Epithelial cell of esophagus (primary cell): ENCODE measurements at regions not wholly inside any gene's neighbourhood (a gene's known extent, or its start where the extent isn't known, plus 50 kb on each side); places are given as distances from the start of the nearest gene placed in this dataset.
"Not testable (repeated sequence)": the region's sequence is repeated elsewhere in the genome, so short reads cannot be mapped to it uniquely, and the experiment has no call there.

ENCODE experiments used
- DNase-seq: peaks from one replicate; pipeline ENCODE4 v3.0.0; 2010; ENCODE audit warnings: low read depth
- H3K4me3 ChIP-seq: 2 replicates; pipeline ENCODE4 v1.5.1; 2011; ENCODE audit warnings: mild to moderate bottlenecking, low read length, control low read depth
- TF ChIP-seq, protein P1 (sequence below): IDR thresholded peaks from 2 replicates; pipeline ENCODE4 v1.5.1; 2011; ENCODE audit warnings: low read depth, mild to moderate bottlenecking, low read length, control low read depth, inconsistent platforms; ENCODE audit not compliant: insufficient read depth; ENCODE audit errors: missing control alignments

DNA sequence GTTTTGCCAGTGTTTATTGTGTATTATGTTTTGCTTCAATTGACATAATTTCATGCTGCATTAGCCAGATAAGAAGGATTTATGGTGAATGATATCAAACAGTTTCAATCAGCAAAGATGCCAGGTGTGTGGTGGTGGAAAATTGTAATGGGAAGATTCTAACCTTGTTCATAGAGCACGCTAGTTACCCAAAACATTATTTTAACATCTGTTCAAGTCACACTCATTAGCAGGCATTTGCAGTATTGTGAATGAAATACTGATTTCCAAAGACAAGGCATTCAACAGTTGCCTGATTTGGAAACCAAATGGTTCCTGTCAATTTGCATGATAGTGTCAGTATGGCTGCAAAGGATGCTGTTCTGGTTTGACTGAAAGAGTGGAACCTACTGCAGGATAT lies 129.7 kb downstream of the EPC1 start:
- no peak for DNase-seq
- TF ChIP-seq, protein P1, sequence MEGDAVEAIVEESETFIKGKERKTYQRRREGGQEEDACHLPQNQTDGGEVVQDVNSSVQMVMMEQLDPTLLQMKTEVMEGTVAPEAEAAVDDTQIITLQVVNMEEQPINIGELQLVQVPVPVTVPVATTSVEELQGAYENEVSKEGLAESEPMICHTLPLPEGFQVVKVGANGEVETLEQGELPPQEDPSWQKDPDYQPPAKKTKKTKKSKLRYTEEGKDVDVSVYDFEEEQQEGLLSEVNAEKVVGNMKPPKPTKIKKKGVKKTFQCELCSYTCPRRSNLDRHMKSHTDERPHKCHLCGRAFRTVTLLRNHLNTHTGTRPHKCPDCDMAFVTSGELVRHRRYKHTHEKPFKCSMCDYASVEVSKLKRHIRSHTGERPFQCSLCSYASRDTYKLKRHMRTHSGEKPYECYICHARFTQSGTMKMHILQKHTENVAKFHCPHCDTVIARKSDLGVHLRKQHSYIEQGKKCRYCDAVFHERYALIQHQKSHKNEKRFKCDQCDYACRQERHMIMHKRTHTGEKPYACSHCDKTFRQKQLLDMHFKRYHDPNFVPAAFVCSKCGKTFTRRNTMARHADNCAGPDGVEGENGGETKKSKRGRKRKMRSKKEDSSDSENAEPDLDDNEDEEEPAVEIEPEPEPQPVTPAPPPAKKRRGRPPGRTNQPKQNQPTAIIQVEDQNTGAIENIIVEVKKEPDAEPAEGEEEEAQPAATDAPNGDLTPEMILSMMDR: no peak
- H3K4me3 ChIP-seq: no peak overlapping the region

DNA sequence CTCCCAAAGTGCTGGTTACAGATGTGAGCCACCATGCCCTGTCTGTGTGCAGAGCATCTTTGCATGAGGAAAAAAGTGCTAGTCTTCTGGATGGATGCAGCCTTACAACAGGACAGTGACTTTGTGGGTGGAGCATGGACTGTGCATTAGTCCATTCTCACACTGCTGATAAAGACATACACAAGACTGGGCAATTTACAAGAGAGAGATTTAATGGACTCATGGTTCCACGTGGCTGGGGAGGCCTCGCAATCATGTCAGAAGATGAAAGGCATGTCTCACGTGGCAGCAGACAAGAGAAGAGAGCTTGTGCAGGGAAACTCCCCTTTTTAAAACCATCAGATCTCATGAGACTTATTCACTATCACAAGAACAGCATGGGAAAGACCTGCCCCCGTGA lies 133.1 kb downstream of the EPC1 start:
- DNase-seq, H3K4me3 ChIP-seq: not testable (repeated sequence)

DNA sequence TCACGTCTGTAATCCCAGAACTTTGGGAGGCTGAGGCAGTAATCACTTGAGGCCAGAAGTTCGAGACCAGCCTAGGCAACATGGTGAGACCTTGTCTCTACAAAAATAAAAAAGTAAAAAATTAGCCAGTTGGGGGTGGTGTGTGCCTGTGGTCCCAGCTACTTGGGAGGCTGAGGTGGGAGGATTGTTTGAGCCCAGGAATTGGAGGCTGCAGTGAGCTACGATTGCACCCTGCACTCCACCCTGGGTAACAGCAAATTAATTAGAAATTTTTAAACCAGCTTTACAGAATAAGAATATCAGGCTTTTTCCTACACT lies 136.0 kb downstream of the EPC1 start:
- no peak overlapping the region for H3K4me3 ChIP-seq
- TF ChIP-seq, protein P1: no peak

DNA sequence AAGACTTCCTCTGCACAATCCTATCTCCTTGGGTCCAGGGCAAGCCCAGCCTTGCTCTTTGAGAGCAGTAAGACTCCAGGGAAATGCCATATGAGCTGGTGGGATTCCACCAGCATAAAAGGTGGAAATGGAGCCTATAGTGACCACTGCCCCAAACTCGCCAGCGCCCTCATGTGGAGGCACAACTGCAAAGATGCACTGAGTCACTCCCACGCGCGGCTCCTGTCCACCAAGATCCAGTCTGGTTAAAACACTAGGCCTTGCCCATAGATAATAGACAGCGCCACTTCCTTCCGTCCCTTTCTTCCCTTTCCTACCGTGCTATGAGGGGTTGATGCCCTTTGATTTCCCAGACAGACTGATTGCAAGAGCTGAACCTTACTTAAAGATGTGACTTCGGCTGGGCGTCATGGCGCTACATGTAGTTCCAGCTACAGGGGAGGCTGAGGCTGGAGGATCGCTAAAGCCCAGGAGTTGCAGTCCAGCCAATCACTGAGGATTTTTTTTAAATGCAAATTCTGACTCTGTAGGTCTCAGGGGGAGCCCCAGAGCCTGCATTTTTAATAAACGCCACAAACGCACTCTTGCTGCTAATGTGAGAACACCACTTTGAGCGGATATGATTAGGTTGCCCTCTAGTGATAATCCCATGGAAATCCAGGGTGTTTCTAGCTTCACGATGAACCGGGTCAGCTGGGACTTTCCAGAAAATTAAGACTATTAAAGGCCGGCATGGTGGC lies 136.5 kb downstream of the EPC1 start:
- DNase-seq: peak; percentile 59
- TF ChIP-seq, protein P1: peak; percentile 56
- H3K4me3 ChIP-seq: no peak overlapping the region

More for the DNA sequence above, 136.0 kb downstream of the EPC1 start:
- no peak for DNase-seq

DNA sequence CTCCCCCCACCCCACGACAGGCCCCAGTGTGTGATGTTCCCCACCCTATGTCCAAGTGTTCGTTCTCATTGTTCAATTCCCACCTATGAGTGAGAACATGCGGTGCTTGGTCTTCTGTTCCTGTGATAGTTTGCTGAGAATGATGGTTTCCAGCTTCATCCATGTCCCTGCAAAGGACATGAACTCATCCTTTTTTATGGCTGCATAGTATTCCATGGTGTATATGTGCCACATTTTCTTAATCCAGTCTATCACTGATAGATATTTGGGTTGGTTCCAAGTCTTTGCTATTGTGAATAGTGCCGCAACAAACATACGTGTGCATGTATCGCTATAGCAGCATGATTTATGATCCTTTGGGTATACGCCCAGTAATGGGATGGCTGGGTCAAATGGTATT lies 139.0 kb downstream of the EPC1 start:
- not testable (repeated sequence) for DNase-seq, H3K4me3 ChIP-seq

DNA sequence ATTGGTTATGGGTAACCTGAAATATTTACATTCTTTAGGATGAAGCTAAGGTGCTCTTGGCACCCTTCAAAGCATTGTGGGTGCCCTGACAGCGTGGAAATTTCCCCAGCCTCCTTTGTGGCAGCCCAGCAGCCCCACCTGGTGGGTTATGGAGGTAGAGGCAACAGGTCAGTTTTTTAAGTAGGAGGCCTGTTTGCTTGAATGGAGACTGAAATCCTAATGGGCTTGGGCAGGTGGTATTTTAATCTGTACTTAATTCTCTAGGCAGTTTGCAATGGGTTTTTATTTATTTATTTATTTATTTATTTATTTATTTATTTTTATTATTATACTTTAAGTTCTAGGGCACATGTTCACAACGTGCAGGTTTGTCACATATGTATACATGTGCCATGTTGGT lies 139.4 kb downstream of the EPC1 start:
- TF ChIP-seq, protein P1: peak; percentile 84
- H3K4me3 ChIP-seq: no peak overlapping the region
- DNase-seq: peak; percentile 66

DNA sequence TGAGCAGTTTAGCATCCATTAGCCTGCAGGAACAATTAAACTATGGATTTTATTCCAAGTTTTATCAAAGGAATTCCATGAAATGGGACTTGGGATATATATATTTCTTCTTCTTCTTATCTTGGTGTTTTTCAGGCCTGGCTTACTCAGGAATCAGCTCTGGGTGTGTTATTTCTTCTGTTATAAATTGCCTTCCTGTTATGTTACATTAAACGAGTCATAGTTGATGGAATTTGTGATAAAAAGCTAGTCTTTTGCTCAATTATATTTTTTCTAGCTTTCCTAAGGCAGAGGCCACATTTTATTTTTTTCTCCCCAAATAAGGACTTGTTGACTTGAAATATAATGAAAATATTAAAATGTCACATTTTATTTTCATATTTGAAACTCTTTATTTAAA lies 141.3 kb downstream of the EPC1 start:
- no peak for DNase-seq
- TF ChIP-seq, protein P1: no peak

DNA sequence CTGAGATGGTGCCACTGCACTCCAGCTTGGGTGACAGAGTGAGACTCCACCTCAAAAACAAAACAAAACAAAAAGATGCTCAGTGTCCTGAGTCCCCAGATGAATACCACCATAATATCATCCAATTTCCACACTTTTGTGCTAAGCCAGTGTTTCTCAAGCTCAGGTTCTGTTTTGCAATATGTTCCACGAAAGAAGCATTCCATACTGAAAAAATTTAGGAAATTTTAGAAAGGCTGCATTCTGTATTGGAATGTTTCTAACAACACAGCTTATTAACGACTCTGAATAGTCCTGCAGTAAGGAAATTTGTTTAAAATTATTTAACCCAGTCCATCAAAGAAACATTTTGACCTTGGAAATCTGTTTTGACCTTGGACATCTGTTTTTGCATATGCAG lies 142.4 kb downstream of the EPC1 start:
- DNase-seq: no peak
- H3K4me3 ChIP-seq: no peak overlapping the region
- TF ChIP-seq, protein P1: no peak

More for the DNA sequence above, 141.3 kb downstream of the EPC1 start:
- no peak overlapping the region for H3K4me3 ChIP-seq
